Gastroesophageal sphincter (tissue), 3 donors: ENCODE measurements at regions not wholly inside any gene's neighbourhood (a gene's known extent, or its start where the extent isn't known, plus 50 kb on each side); places are given as distances from the start of the nearest gene placed in this dataset.

ENCODE experiments used
- POLR2AphosphoS5 ChIP-seq: sonication (generic); formaldehyde crosslinking; IDR thresholded peaks from one replicate; pipeline ENCODE4 v1.6.1; 2017; ENCODE audit warnings: antibody characterized with exemption
- TF ChIP-seq, protein P1 (sequence below), 4 experiments: fragments of 200-600 bp in 2 of 4; fragments of 450-650 bp in 2 of 4; sonication (generic) in 1 of 4; IDR thresholded peaks; one replicate each; pipeline ENCODE4 v1.5.1; 2017 to 2019; ENCODE audit warnings: antibody characterized with exemption in 4 of 4, mild to moderate bottlenecking in 2 of 4, moderate library complexity in 2 of 4

DNA sequence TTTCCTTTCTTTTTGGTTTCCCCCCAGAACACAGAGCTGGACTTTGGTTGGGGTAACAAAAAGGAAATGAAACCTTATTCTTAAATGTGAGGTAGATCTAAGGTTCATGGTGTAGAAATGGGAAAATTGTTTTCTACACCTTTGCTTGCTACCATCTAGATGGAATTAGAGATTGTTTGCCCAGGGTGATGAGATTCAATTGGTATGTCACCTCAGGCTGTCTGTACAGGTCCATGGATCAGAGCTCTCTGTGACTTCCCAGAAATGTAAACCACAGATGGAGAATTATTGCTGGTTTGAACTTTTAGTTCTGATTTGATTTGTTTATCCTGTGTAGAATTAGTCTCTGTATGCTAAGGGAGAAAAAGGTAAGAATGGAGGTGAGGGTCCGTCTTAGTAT is 146.7 kb downstream of the PCDH7 start:
- TF ChIP-seq POLR2AphosphoS5: no peak
- TF ChIP-seq, protein P1, sequence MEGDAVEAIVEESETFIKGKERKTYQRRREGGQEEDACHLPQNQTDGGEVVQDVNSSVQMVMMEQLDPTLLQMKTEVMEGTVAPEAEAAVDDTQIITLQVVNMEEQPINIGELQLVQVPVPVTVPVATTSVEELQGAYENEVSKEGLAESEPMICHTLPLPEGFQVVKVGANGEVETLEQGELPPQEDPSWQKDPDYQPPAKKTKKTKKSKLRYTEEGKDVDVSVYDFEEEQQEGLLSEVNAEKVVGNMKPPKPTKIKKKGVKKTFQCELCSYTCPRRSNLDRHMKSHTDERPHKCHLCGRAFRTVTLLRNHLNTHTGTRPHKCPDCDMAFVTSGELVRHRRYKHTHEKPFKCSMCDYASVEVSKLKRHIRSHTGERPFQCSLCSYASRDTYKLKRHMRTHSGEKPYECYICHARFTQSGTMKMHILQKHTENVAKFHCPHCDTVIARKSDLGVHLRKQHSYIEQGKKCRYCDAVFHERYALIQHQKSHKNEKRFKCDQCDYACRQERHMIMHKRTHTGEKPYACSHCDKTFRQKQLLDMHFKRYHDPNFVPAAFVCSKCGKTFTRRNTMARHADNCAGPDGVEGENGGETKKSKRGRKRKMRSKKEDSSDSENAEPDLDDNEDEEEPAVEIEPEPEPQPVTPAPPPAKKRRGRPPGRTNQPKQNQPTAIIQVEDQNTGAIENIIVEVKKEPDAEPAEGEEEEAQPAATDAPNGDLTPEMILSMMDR (IDR thresholded peaks at IDR 0.05): no peak
